ENCODE measurements at regions not wholly inside any gene's neighbourhood (a gene's known extent, or its start where the extent isn't known, plus 50 kb on each side); places are given as distances from the start of the nearest gene placed in this dataset.

- DNase-seq (ENCODE audit: extremely low spot score), result no peak
- H3K4me1 ChIP-seq (ENCODE audit: insufficient read depth), result no peaks in the 10 kb centered on the region
- 79% methylated on average over 8 of the region's 8 CpGs for WGBS
- no peaks in the 10 kb centered on the region for H3K36me3 ChIP-seq (ENCODE audit: insufficient read depth)
- H3K27ac ChIP-seq (ENCODE audit: low read depth), result no peak overlapping the region
- H3K4me3 ChIP-seq (ENCODE audit: low read depth, low read length), result no peak overlapping the region
Observed at GRCh38 chr21:43322805-43323204, 104.1 kb downstream of the SIK1 start.

- Histone ChIP-seq H3K4me3 (ENCODE audit: low read depth, low read length) (no peak overlapping the region), H3K4me1 (ENCODE audit: insufficient read depth) (no peaks in the 10 kb centered on the region), H3K27ac (ENCODE audit: low read depth) (no peak overlapping the region)
Observed at GRCh38 chr21:43322311-43322710, 104.6 kb downstream of the SIK1 start.

DNA sequence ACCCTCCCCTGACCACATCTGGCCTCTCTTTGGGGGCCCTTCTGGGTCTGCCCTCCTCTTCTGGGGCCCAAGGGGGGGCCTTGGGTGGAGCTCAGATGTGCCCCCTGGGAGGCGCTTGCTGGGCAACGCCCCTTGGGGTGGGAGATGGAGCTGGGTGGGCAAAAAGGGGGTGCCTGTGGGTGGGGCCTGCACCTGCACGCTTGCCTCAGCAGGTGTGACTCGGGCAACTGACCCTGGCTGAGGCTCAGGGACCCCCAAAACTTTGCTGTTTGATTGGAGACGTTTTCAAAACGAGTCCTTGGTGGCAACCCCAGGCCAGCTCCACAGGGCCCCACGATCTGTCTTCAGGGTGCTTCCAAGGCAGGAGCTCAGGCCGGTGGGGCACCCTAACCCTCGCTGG lies 105.3 kb downstream of the SIK1 start:
- no peak for DNase-seq (ENCODE audit: extremely low spot score)
- H3K36me3 ChIP-seq (ENCODE audit: insufficient read depth), result no peaks in the 10 kb centered on the region
- H3K27ac ChIP-seq (ENCODE audit: low read depth), result no peak overlapping the region
- no peaks in the 10 kb centered on the region for H3K4me1 ChIP-seq (ENCODE audit: insufficient read depth)
- no peak overlapping the region for H3K4me3 ChIP-seq (ENCODE audit: low read depth, low read length)
- WGBS, result 90% methylated on average over 9 of the region's 9 CpGs

More at GRCh38 chr21:43322311-43322710, 104.6 kb downstream of the SIK1 start:
- 90% methylated on average over 17 of the region's 17 CpGs for WGBS
- DNase-seq (ENCODE audit: extremely low spot score), result no peak
- H3K36me3 ChIP-seq (ENCODE audit: insufficient read depth), result no peaks in the 10 kb centered on the region

GRCh38 chr21:43321111-43321510 lies 105.8 kb downstream of the SIK1 start:
- no peaks in the 10 kb centered on the region for H3K4me1 ChIP-seq (ENCODE audit: insufficient read depth)
- no peak overlapping the region for H3K4me3 ChIP-seq (ENCODE audit: low read depth, low read length)
- whole genome bisulfite sequencing, result 79% methylated on average over 5 of the region's 5 CpGs
- H3K27ac ChIP-seq (ENCODE audit: low read depth), result no peak overlapping the region
- no peaks in the 10 kb centered on the region for H3K36me3 ChIP-seq (ENCODE audit: insufficient read depth)
- DNase-seq (ENCODE audit: extremely low spot score), result no peak

DNA sequence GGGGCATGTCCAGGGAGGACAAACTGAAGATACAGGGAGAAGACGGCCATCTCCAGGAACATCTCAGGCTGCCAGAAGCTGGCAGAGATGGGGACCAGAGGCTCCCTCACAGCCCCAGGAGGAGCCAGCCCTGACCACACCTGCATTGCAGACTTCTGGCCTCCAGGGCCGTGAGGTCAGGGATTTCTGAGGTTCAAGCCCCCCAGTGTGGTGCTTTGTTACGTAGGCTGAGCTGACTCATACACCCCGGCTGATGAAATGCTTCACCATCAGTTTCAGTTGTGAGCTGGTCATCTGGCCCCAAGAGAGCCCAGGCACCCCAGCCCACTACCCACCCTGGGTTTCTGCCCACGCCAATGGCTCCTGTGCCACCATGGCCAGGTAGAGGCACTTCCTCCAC lies 106.4 kb downstream of the SIK1 start:
- Histone ChIP-seq H3K4me3 (ENCODE audit: low read depth, low read length) (no peak overlapping the region), H3K4me1 (ENCODE audit: insufficient read depth) (no peaks in the 10 kb centered on the region), H3K36me3 (ENCODE audit: insufficient read depth) (no peaks in the 10 kb centered on the region), H3K27ac (ENCODE audit: low read depth) (no peak overlapping the region)
- DNase-seq (ENCODE audit: extremely low spot score), result no peak
- WGBS, result 97% methylated on average over 5 of the region's 5 CpGs

GRCh38 chr21:43318841-43319781 lies 107.8 kb downstream of the SIK1 start:
- Histone ChIP-seq H3K4me3 (ENCODE audit: low read depth, low read length) (no peak overlapping the region), H3K27ac (ENCODE audit: low read depth) (no peak overlapping the region), H3K36me3 (ENCODE audit: insufficient read depth) (no peaks in the 10 kb centered on the region), H3K4me1 (ENCODE audit: insufficient read depth) (no peaks in the 10 kb centered on the region)
- 55% methylated on average over 32 of the region's 32 CpGs for WGBS
- DNase-seq (ENCODE audit: extremely low spot score), result no peak

DNA sequence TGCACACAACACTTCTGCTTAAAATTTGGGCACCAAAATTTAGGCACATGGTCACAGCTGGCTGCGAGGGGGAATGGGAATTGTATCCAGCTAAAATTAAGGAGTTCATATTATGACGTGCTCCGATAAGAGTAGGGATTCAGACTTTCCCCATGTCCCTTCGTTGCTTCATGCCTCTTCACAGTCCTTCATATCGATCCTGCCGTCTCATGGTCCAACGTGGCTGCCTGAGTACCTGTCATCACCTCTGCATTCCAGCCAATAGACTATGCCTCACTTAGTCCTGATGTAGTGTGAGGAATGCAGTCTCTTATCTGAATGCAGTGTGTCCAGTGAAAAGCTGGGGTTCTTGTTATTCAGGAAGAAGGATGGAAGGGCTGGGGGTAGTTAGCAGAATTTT lies 108.6 kb downstream of the SIK1 start:
- Histone ChIP-seq H3K4me3 (ENCODE audit: low read depth, low read length) (no peak overlapping the region), H3K4me1 (ENCODE audit: insufficient read depth) (no peaks in the 10 kb centered on the region), H3K36me3 (ENCODE audit: insufficient read depth) (no peaks in the 10 kb centered on the region), H3K27ac (ENCODE audit: low read depth) (no peak overlapping the region)
- 90% methylated on average over 7 of the region's 7 CpGs for WGBS
- DNase-seq (ENCODE audit: extremely low spot score), result no peak

- Histone ChIP-seq H3K4me3 (ENCODE audit: low read depth, low read length) (no peak overlapping the region), H3K4me1 (ENCODE audit: insufficient read depth) (no peaks in the 10 kb centered on the region), H3K27ac (ENCODE audit: low read depth) (no peak overlapping the region), H3K36me3 (ENCODE audit: insufficient read depth) (no peaks in the 10 kb centered on the region)
- WGBS, result 86% methylated on average over 9 of the region's 9 CpGs
- DNase-seq (ENCODE audit: extremely low spot score), result no peak
Observed at GRCh38 chr21:43317959-43318358, 109.0 kb downstream of the SIK1 start.

DNA sequence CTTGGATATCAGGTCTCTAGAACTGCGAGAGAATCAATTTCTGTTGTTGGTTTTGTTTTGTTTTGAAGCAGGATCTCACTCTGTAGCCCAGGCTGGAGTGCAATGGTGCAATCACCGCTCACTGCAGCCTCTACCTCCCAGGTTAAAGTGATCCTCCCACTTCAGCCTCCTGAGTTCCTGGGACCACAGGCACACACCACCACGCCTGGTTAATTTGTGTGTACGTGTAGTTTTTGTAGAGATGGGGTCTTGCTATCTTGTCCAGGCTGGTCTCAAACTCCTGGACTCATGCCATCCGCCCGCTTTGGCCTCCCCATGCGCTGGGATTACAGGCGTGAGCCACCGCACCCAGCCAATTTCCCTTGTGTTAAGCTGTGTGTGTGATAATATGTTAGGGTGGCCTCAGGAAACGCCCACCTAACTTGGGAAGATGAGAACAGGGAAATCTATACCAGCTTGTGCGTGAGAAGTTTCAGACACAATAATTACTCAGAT lies 109.6 kb downstream of the SIK1 start:
- H3K4me1 ChIP-seq (ENCODE audit: insufficient read depth), result no peaks in the 10 kb centered on the region
- DNase-seq (ENCODE audit: extremely low spot score), result no peak
- H3K4me3 ChIP-seq (ENCODE audit: low read depth, low read length), result no peak overlapping the region
- 95% methylated on average over 11 of the region's 11 CpGs for WGBS
- no peaks in the 10 kb centered on the region for H3K36me3 ChIP-seq (ENCODE audit: insufficient read depth)
- no peak overlapping the region for H3K27ac ChIP-seq (ENCODE audit: low read depth)

DNA sequence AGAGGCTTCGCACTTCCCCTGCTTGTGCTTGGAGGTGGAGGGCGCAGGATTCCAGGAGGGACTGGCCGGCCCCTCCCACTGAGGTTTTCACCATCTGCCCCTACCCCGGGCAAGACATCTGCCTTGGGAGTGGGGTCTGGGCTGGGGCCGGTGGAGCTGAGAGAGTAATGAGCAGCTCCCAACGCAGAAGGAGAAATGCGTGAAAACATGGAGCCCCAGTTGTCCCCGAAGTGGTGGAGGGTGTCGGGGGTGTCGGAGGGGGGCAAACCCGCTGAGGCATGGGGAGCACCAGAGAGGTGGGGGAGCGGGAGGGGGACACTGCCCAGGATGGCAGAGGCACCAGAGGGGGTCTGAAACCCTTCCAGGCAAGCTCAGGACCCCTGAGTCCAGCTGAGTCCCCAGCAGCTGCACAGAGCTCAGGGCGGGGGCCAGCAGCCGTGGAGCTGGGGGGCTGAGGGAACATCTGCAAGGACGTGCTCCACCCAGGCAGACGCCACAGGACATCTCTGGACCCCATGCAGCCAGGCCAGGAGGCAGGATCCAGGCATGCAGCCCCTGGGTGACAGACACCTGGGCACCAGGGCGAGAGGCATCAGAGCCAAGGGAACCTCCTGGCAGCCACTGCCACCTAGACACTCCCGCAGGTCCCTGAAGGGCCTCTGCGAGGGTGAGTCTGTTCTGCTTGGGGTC lies 110.6 kb downstream of the SIK1 start:
- WGBS, result 91% methylated on average over 19 of the region's 19 CpGs

DNA sequence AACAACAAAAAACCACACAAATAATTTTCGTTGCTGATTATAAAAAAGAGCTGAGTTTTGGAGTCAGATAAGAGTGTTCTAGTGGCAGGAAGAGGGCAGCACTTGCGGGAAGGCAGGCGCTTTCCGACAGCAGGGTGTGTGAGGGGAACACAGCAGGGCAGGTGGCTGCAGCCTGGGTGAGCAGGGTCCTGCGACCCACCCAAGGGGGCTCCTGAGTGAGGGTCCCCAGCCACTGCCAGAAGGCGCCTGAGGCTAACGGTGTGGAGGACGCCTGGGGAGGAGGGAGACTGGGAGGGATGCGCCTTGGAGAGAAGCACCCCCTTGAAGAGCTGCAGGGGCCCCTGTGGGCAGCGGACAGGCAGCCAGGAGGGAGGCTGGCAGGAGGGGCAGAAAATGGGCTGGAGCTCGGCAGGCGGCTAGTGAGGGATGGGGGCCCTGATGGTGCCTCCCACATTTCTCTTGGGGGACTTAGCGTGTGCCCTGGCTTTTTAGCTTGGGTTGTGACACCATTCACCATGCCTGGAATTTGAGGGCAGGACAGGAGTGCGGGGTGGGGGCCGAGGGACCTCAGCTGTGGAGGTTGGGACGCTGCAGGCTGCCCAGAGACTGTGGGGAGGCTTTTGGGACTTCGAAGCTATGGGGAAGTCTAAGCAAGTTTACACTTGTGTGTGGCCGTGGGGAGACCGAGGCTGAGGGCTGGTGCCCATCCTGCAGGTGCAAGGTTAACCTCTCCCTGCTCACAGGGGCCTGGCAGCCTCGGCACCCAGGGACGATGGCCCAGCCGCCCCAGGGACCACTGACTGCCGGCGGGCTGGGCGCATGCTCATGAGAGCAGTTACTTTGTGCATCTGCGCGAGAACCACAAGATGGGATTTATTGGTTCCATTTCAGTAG lies 111.4 kb downstream of the SIK1 start:
- Histone ChIP-seq H3K36me3 (ENCODE audit: insufficient read depth) (no peaks in the 10 kb centered on the region), H3K4me1 (ENCODE audit: insufficient read depth) (no peaks in the 10 kb centered on the region), H3K4me3 (ENCODE audit: low read depth, low read length) (no peak overlapping the region), H3K27ac (ENCODE audit: low read depth) (no peak overlapping the region)
- 74% methylated on average over 27 of the region's 27 CpGs for WGBS
- DNase-seq (ENCODE audit: extremely low spot score), result no peak

More for the DNA sequence above, 110.6 kb downstream of the SIK1 start:
- H3K4me3 ChIP-seq (ENCODE audit: low read depth, low read length), result no peak overlapping the region
- no peaks in the 10 kb centered on the region for H3K36me3 ChIP-seq (ENCODE audit: insufficient read depth)
- no peak for DNase-seq (ENCODE audit: extremely low spot score)
- H3K27ac ChIP-seq (ENCODE audit: low read depth), result no peak overlapping the region
- no peaks in the 10 kb centered on the region for H3K4me1 ChIP-seq (ENCODE audit: insufficient read depth)

- DNase-seq (ENCODE audit: extremely low spot score), result no peak
- 93% methylated on average over 9 of the region's 9 CpGs for WGBS
Observed at GRCh38 chr21:43313939-43314405, 113.0 kb downstream of the SIK1 start.

More at GRCh38 chr21:43313939-43314405, 113.0 kb downstream of the SIK1 start:
- Histone ChIP-seq H3K27ac (ENCODE audit: low read depth) (no peak overlapping the region), H3K4me1 (ENCODE audit: insufficient read depth) (no peaks in the 10 kb centered on the region), H3K36me3 (ENCODE audit: insufficient read depth) (no peaks in the 10 kb centered on the region), H3K4me3 (ENCODE audit: low read depth, low read length) (no peak overlapping the region)
